Adrenal gland (tissue), 5 donors: ENCODE measurements at regions not wholly inside any gene's neighbourhood (a gene's known extent, or its start where the extent isn't known, plus 50 kb on each side); places are given as distances from the start of the nearest gene placed in this dataset.

Experiments
- microRNA counts, 2 donors: library from miRNA; unstranded; fragments of <30 nt; microRNA quantifications; one replicate each; lab custom pipeline; 2016
- microRNA-seq, 3 donors: library from miRNA; unstranded; fragments of <30 nt; microRNA quantifications; one replicate each; pipeline ENCODE4, GENCODE V29; 2017 to 2020
- small RNA-seq, 2 donors: library from RNA; depleted of rRNA; stranded (forward); fragments of <200 nt; gene quantifications; one replicate each; pipeline ENCODE3, GENCODE V24; 2016
- donor health status: DM: no; HTN: no; CAD: no.

MicroRNAs encoded in the stretch of these regions (microRNA counts, 767-probe panel; counts per million panel counts)
- microRNA hsa-miR-1261 (lab: Ali Mortazavi, UCI): 0 counts per million in 2 donors

Small RNA genes in the stretch of these regions (microRNA-seq; reads per million reads assigned to microRNA genes)
- gene MIR1261 (0 reads per million in 3 donors), gene MIR4490 (0 reads per million in 3 donors)

Small RNA genes in the stretch of these regions (small RNA-seq; reads per million reads assigned to genes)
- 0 reads per million in 2 donors for gene AP001002.3
- 0 reads per million in 2 donors for gene MIR1261
- 0 reads per million in 2 donors for gene MIR4490
